Muscle of back (tissue), 3 donors: ENCODE measurements at regions not wholly inside any gene's neighbourhood (a gene's known extent, or its start where the extent isn't known, plus 50 kb on each side); places are given as distances from the start of the nearest gene placed in this dataset.

Experiments used
- DNase-seq, 3 donors: peaks; one replicate each; pipeline versions ENCODE4 v3.0.0 to v3.0.0-alpha.2; 2013

GRCh38 chr9:93372391-93372790 lies 79.1 kb upstream of the FAM120A start:
- no peak for DNase-seq

DNA sequence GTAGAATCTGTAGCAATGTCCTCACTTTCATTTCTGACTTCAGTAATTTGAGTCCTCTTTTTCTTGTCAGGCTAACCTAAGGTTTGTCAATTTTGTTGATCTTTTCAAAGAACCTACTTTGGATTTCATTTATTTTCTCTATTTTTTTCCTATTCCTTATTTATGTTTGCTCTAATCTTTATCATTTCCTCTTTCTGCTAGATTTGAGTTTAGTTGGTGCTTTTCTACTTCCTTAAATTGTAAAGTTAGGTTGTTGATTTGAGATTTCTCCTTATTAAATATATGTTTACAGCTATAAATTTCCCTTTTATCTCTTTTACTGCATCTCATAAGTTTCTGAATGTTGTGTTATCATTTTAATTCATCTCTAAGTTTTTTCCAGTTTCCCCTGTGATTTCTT lies 75.1 kb upstream of the FAM120A start:
- no peak for DNase-seq

DNA sequence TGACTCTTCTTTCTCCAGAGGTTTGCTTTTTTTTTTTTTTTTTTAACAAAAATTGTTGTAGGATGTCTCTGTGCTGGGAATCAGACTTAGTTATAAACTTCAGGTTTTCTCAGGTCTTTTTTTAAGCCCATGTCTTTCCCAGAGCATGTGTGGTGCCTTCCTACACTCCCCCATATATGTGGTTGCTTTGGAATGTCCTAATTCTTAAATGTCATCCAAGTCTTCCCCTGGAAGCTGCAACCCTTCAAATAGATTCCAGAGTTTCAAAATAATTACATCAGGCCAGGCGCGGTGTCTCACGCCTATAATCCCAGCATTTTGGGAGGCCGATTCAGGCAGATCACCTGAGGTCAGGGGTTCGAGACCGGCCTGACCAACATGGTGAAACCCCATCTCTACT lies 73.2 kb upstream of the FAM120A start:
- DNase-seq: no peak

DNA sequence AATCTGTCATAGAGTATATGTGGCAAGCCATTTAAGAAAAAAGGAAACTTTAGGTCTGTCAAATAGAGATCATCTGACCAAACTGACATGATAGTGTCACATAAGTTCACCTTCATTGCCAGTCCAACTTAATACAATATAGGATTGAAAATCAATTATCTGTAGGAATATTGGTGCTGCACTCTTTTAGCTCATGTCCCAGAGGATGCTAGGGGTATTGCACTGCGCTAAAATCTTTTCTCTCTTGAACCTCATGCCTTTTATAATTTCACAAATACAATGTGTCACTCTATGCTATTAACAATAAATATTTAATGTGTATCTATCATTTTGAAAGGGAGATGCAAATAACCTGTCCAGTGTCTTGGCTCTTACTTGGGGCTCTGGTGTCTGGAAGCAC lies 72.4 kb upstream of the FAM120A start:
- DNase-seq: no peak

GRCh38 chr9:93380410-93381060 lies 71.0 kb upstream of the FAM120A start:
- no peak for DNase-seq

GRCh38 chr9:93387791-93388190 lies 63.7 kb upstream of the FAM120A start:
- DNase-seq: no peak

DNA sequence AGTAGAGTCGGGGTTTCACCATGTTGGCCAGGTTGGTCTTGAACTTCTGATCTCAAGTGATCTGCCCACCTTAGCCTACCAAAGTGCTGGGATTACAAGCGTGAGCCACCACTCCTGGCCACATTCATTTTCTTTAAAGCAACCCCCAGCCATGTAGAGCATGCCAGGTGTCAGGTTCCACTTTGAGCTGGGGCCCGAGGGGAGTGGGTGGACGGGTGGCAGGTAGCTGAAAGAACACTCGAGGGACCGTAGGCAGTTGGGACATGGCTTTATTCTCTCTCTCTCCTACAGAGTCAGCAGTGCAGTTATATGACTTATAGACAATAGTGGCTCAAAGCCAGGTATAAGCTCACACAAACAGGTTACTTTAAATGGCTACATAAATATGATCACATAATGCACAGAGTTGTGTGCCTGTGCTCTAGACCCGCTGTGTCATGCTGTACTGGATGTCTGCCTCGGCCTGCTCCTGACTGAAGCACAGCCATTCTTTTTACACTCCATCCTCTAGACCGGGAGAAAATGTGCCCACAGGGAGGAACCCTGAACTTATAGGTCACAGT lies 60.5 kb upstream of the FAM120A start:
- peak in 1 of 3 donors; percentile 6 for DNase-seq

DNA sequence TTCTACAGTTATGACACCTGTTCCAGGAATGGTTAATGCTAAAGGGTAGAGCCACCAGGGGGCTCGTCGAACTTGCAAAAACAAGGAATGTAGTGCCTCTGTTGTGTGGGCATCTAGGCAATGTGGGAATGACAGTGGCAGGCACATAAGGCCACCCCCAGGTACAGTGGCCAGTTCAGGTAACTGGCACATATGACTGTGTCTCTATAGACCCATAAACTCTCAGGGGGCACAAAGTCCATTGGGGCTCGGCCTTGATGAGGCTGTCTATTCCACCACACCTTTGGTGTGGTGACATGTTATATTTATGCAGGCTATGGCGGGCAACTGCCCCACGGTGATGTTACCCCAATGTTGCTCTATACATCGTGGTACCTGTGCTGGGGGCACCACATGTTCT lies 59.6 kb upstream of the FAM120A start:
- DNase-seq: no peak

DNA sequence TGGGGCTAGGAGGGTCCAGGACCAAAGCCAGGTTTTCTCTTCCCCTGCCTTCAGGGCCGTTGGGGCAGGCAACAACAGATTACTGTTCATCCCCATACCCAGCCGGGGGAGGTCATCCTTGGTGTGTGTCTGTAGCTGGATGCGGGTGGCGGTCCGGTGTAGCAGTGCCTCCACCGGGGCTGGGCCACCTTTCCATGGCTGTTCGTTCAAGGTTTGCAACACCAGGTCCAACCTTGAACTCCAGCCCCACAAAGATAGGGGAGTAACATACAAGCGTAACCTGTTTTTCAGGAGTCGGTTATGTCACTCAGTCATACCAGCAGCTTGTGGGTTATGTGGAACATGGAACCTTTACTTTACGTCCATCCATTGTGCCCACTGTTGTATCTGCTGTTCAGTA lies 58.5 kb upstream of the FAM120A start:
- no peak for DNase-seq
